Fibroblast of lung (primary cell): ENCODE measurements at regions not wholly inside any gene's neighbourhood (a gene's known extent, or its start where the extent isn't known, plus 50 kb on each side); places are given as distances from the start of the nearest gene placed in this dataset.
"Not testable (repeated sequence)": the region's sequence is repeated elsewhere in the genome, so short reads cannot be mapped to it uniquely, and the experiment has no call there.

ENCODE experiments used
- DNase-seq, 2 donors: peaks; one replicate each; pipeline versions ENCODE4 v3.0.0 to v3.0.0-alpha.2; 2010; ENCODE audit warnings: low read depth in 2 of 2
- H2AFZ ChIP-seq: 2 replicates; pipeline ENCODE4 v1.5.1; 2012; ENCODE audit warnings: low read length, control low read depth, inconsistent platforms
- H3K27ac ChIP-seq: 2 replicates; pipeline ENCODE4 v1.5.1; 2011; ENCODE audit warnings: low read length, control low read depth; ENCODE audit not compliant: insufficient read depth
- H3K27me3 ChIP-seq: 2 replicates; pipeline ENCODE4 v1.5.1; 2011; ENCODE audit warnings: mild to moderate bottlenecking, low read length; ENCODE audit not compliant: control insufficient read depth, insufficient read depth
- H3K36me3 ChIP-seq: 2 replicates; pipeline ENCODE4 v1.5.1; 2011; ENCODE audit warnings: low read length; ENCODE audit not compliant: control insufficient read depth, insufficient read depth
- H3K4me1 ChIP-seq: 2 replicates; pipeline ENCODE4 v1.5.1; 2011; ENCODE audit warnings: low read length; ENCODE audit not compliant: control insufficient read depth, insufficient read depth; ENCODE audit errors: extremely low read depth
- H3K4me2 ChIP-seq: 2 replicates; pipeline ENCODE4 v1.5.1; 2011; ENCODE audit warnings: low read length, control low read depth; ENCODE audit not compliant: insufficient read depth; ENCODE audit errors: extremely low read depth
- H3K4me3 ChIP-seq, 4 experiments: fragments of 200-600 bp in 1 of 4; sonication (generic) in 1 of 4; replicated peaks in 1 of 4; 2 replicates each; pipeline ENCODE4 v1.5.1; 2011 to 2016; ENCODE audit warnings: low read length in 4 of 4, low read depth in 3 of 4, mild to moderate bottlenecking in 3 of 4, control low read depth in 2 of 4, inconsistent platforms in 1 of 4, mixed read lengths in 1 of 4; ENCODE audit not compliant: insufficient read depth in 1 of 4; ENCODE audit errors: control extremely low read depth in 1 of 4
- H3K79me2 ChIP-seq: 2 replicates; pipeline ENCODE4 v1.5.1; 2012; ENCODE audit warnings: mild to moderate bottlenecking, low read length, inconsistent platforms; ENCODE audit not compliant: control insufficient read depth, insufficient read depth
- H3K9ac ChIP-seq: 2 replicates; pipeline ENCODE4 v1.5.1; 2011; ENCODE audit warnings: mild to moderate bottlenecking, low read length, control low read depth; ENCODE audit not compliant: insufficient read depth
- H3K9me3 ChIP-seq: 2 replicates; pipeline ENCODE4 v1.5.1; 2012; ENCODE audit warnings: low read depth, low read length; ENCODE audit not compliant: control insufficient read depth, insufficient read depth
- H4K20me1 ChIP-seq: 2 replicates; pipeline ENCODE4 v1.5.1; 2011; ENCODE audit warnings: low read length; ENCODE audit not compliant: control insufficient read depth, insufficient read depth; ENCODE audit errors: extremely low read depth

- H2AFZ ChIP-seq, H3K4me3 ChIP-seq, H3K9me3 ChIP-seq, H4K20me1 ChIP-seq, H3K27ac ChIP-seq, H3K79me2 ChIP-seq, H3K4me1 ChIP-seq, H3K4me2 ChIP-seq, H3K36me3 ChIP-seq, DNase-seq, H3K27me3 ChIP-seq, H3K9ac ChIP-seq: not testable (repeated sequence)
Measured at GRCh38 chr17:22044706-22045246, 352.5 kb downstream of the KCNJ18 start.

GRCh38 chr17:22047521-22047920 lies 355.2 kb downstream of the KCNJ18 start:
- H2AFZ ChIP-seq, H3K27me3 ChIP-seq: not testable (repeated sequence)

GRCh38 chr17:22048226-22048625 lies 355.9 kb downstream of the KCNJ18 start:
- not testable (repeated sequence) for H3K9me3 ChIP-seq, H3K79me2 ChIP-seq, H3K36me3 ChIP-seq, H2AFZ ChIP-seq, H3K4me2 ChIP-seq, H3K27ac ChIP-seq, H3K4me1 ChIP-seq, H4K20me1 ChIP-seq, DNase-seq, H3K4me3 ChIP-seq, H3K27me3 ChIP-seq, H3K9ac ChIP-seq

More at GRCh38 chr17:22047521-22047920, 355.2 kb downstream of the KCNJ18 start:
- not testable (repeated sequence) for DNase-seq, H3K79me2 ChIP-seq, H3K36me3 ChIP-seq, H3K4me1 ChIP-seq, H3K9ac ChIP-seq, H3K4me2 ChIP-seq, H3K9me3 ChIP-seq, H3K4me3 ChIP-seq, H3K27ac ChIP-seq, H4K20me1 ChIP-seq

GRCh38 chr17:22050766-22051165 lies 358.4 kb downstream of the KCNJ18 start:
- not testable (repeated sequence) for H3K4me3 ChIP-seq, H3K36me3 ChIP-seq, H2AFZ ChIP-seq, H3K4me2 ChIP-seq, H3K79me2 ChIP-seq, H4K20me1 ChIP-seq, H3K27me3 ChIP-seq, H3K27ac ChIP-seq, H3K4me1 ChIP-seq, H3K9me3 ChIP-seq, H3K9ac ChIP-seq, DNase-seq

- not testable (repeated sequence) for H3K4me2 ChIP-seq, H4K20me1 ChIP-seq, H3K9ac ChIP-seq, H3K4me3 ChIP-seq, H3K27ac ChIP-seq, H3K36me3 ChIP-seq, H3K27me3 ChIP-seq, H2AFZ ChIP-seq, DNase-seq, H3K9me3 ChIP-seq, H3K79me2 ChIP-seq, H3K4me1 ChIP-seq
Measured at GRCh38 chr17:22052715-22053114, 360.4 kb downstream of the KCNJ18 start.

GRCh38 chr17:22056566-22056965 lies 364.2 kb downstream of the KCNJ18 start:
- H3K4me1 ChIP-seq, H3K27ac ChIP-seq, DNase-seq, H4K20me1 ChIP-seq, H3K9ac ChIP-seq, H3K9me3 ChIP-seq, H3K79me2 ChIP-seq, H3K36me3 ChIP-seq, H3K27me3 ChIP-seq, H2AFZ ChIP-seq, H3K4me3 ChIP-seq, H3K4me2 ChIP-seq: not testable (repeated sequence)

- not testable (repeated sequence) for H3K79me2 ChIP-seq, H2AFZ ChIP-seq, H3K4me2 ChIP-seq, H3K27me3 ChIP-seq, H3K9ac ChIP-seq, H3K4me1 ChIP-seq, H3K27ac ChIP-seq, H4K20me1 ChIP-seq, H3K9me3 ChIP-seq, DNase-seq, H3K36me3 ChIP-seq, H3K4me3 ChIP-seq
Measured at GRCh38 chr17:22075918-22076317, 383.6 kb downstream of the KCNJ18 start.
